ENCODE measurements at regions not wholly inside any gene's neighbourhood (a gene's known extent, or its start where the extent isn't known, plus 50 kb on each side); places are given as distances from the start of the nearest gene placed in this dataset.

GRCh38 chr3:117201901-117202774 is 492.6 kb downstream of the TUSC7 start:
- H3K4me1 ChIP-seq = no peaks in the 10 kb centered on the region
- H3K27ac ChIP-seq = no peak overlapping the region
- no peak for ATAC-seq
- H3K9me3 ChIP-seq = no peaks in the 10 kb centered on the region
- intact Hi-C loops (cut with DNase I) = no loop called here
- DNase-seq = no peak
- TF ChIP-seq, protein P1, sequence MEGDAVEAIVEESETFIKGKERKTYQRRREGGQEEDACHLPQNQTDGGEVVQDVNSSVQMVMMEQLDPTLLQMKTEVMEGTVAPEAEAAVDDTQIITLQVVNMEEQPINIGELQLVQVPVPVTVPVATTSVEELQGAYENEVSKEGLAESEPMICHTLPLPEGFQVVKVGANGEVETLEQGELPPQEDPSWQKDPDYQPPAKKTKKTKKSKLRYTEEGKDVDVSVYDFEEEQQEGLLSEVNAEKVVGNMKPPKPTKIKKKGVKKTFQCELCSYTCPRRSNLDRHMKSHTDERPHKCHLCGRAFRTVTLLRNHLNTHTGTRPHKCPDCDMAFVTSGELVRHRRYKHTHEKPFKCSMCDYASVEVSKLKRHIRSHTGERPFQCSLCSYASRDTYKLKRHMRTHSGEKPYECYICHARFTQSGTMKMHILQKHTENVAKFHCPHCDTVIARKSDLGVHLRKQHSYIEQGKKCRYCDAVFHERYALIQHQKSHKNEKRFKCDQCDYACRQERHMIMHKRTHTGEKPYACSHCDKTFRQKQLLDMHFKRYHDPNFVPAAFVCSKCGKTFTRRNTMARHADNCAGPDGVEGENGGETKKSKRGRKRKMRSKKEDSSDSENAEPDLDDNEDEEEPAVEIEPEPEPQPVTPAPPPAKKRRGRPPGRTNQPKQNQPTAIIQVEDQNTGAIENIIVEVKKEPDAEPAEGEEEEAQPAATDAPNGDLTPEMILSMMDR (IDR thresholded peaks at IDR 0.05) = no peak
- no peaks in the 10 kb centered on the region for H3K36me3 ChIP-seq
- no peak overlapping the region for H3K4me3 ChIP-seq
- H3K27me3 ChIP-seq (ENCODE audit: low read depth) = no peaks in the 10 kb centered on the region

- Histone ChIP-seq H3K9me3 (no peaks in the 10 kb centered on the region), H3K27ac (no peak overlapping the region), H3K4me1 (no peaks in the 10 kb centered on the region), H3K27me3 (ENCODE audit: low read depth) (no peaks in the 10 kb centered on the region), H3K36me3 (no peaks in the 10 kb centered on the region), H3K4me3 (no peak overlapping the region)
- ATAC-seq (no peak), DNase-seq (no peak)
- TF ChIP-seq, protein P1 (IDR thresholded peaks at IDR 0.05) = no peak
- intact Hi-C loops (cut with DNase I) = no loop called here
Observed at GRCh38 chr3:117217355-117217754, 507.8 kb downstream of the TUSC7 start.

GRCh38 chr3:117217760-117218316 is 508.3 kb downstream of the TUSC7 start:
- intact Hi-C loops (cut with DNase I) = no loop called here
- TF ChIP-seq, protein P1 (IDR thresholded peaks at IDR 0.05) = no peak

GRCh38 chr3:117218641-117219048 is 509.1 kb downstream of the TUSC7 start:
- DNase-seq = no peak
- intact Hi-C loops (cut with DNase I) = no loop called here

More at GRCh38 chr3:117217760-117218316, 508.3 kb downstream of the TUSC7 start:
- Histone ChIP-seq H3K9me3 (no peaks in the 10 kb centered on the region), H3K36me3 (no peaks in the 10 kb centered on the region), H3K4me1 (no peaks in the 10 kb centered on the region), H3K27me3 (ENCODE audit: low read depth) (no peaks in the 10 kb centered on the region), H3K4me3 (no peak overlapping the region), H3K27ac (no peak overlapping the region)
- ATAC-seq (no peak), DNase-seq (no peak)

GRCh38 chr3:117219296-117219695 is 509.7 kb downstream of the TUSC7 start:
- ATAC-seq (no peak), DNase-seq (no peak)
- Histone ChIP-seq H3K27me3 (ENCODE audit: low read depth) (no peaks in the 10 kb centered on the region), H3K4me1 (no peaks in the 10 kb centered on the region), H3K36me3 (no peaks in the 10 kb centered on the region), H3K27ac (no peak overlapping the region), H3K4me3 (no peak overlapping the region), H3K9me3 (no peaks in the 10 kb centered on the region)
- intact Hi-C loops (cut with DNase I) = no loop called here
- TF ChIP-seq, protein P1 (IDR thresholded peaks at IDR 0.05) = no peak

More at GRCh38 chr3:117218641-117219048, 509.1 kb downstream of the TUSC7 start:
- Histone ChIP-seq H3K4me1 (no peaks in the 10 kb centered on the region), H3K27ac (no peak overlapping the region), H3K9me3 (no peaks in the 10 kb centered on the region), H3K27me3 (ENCODE audit: low read depth) (no peaks in the 10 kb centered on the region), H3K4me3 (no peak overlapping the region), H3K36me3 (no peaks in the 10 kb centered on the region)
- ATAC-seq = no peak
- TF ChIP-seq, protein P1 (IDR thresholded peaks at IDR 0.05) = no peak

Data from lower lobe of right lung (tissue), 2 donors.